ENCODE measurements at regions not wholly inside any gene's neighbourhood (a gene's known extent, or its start where the extent isn't known, plus 50 kb on each side); places are given as distances from the start of the nearest gene placed in this dataset.
"Not testable (repeated sequence)": the region's sequence is repeated elsewhere in the genome, so short reads cannot be mapped to it uniquely, and the experiment has no call there.

DNA sequence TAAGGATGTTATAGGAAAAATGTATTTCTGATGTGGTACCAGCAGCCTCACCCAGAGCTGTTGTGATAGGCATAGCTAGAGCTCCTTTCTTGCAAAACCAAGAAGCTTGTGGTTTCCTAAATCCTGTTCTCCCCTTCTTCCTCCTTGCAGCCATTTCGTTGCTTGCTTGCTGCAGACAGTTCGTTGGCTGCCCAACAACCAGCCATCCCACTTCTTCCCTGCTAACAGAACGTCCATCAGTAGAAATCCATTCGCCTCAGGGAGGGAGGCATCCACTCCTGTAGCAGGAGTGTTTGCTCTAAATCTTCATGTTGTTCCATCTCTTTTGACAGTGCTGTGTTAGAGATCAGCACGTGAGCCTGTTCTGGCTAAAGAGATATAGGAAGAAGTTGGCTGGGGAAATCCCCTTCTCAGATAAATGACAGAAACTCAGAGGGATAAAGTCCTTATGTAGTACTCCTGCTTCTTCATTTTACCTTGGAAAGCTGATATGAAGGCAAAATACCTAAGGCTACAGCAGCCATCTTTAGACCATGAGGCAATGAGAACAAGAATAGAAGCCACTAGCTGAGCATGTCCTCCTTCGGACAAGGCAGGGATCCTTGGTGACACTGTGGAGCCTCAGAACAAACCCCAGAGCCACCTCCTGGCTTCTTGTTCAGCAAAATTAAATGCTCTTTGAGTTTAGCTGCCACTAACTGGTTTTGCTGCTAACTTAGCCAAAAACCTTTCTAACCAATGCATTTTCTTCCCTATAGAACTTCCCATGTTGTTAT is 68.4 kb upstream of the RELL1 start:
- H3K36me3 Mint-ChIP-seq, result no peaks in the 10 kb centered on the region
- ATAC-seq (no peak), DNase-seq (ENCODE audit: low spot score) (no peak)
- H3K4me3 Mint-ChIP-seq, result no peak overlapping the region
- H3K27me3 Mint-ChIP-seq, result peaks cover 7 to 10% of the 10 kb centered on the region in 2 donors
- peaks cover 0 to 5% of the 10 kb centered on the region in 2 donors for H3K4me1 Mint-ChIP-seq (ENCODE audit: low read depth in 2 of 2)
- no peak overlapping the region for H3K27ac Mint-ChIP-seq
- H3K9me3 Mint-ChIP-seq, result no peaks in the 10 kb centered on the region

DNA sequence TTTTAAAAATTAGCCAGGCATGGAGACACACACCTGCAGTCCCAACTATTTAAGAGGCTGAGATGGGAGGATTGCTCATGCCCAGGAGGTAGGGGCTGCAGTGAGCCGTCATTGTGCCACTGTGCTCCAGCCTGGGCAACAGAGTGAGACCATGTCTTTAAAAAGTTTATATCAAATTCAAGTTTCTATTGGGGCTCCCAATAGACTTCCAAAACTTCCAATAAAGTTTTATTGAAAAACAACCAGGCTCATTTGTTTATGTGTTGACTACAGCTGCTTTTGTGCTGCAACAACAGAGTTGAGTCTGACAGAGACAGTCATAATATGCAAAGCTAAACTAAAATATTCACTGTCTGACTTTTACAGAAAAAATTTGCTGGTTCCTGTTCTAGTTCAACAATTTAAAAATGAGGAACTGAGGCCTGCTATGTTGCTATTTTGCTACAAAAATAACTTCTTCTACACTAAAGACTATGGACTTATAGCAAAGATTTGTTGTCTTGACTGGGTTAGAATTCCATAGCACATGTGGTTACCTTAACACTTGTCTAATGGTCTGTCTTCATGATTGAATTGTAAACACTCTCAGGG is 63.3 kb upstream of the RELL1 start:
- Mint-ChIP-seq H3K27ac (no peak overlapping the region), H3K9me3 (no peaks in the 10 kb centered on the region), H3K4me1 (ENCODE audit: low read depth in 2 of 2) (peaks cover 0 to 9% of the 10 kb centered on the region in 2 donors)

DNA sequence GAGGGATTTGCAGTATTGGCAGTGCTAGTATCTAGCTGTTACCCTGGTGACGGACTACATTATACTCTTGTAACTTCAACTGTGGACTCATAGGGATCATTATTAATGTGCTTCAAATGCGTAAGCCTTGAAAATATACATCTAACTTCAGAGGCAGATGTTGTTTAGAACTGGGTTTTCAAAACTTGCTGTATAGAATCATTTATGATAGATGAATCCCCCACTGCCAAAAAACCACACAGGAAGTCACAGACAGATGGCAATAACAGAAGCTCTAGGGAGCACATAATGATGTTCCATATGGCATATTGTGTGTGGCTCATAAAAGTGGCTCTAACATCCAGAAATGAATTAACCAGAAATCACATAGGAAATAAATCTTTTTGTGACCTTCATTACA is 62.3 kb upstream of the RELL1 start:
- peaks cover 0 to 5% of the 10 kb centered on the region in 2 donors for H3K4me1 Mint-ChIP-seq (ENCODE audit: low read depth in 2 of 2)
- peaks cover under 1 to 6% of the 10 kb centered on the region in 2 donors for H3K27me3 Mint-ChIP-seq
- DNase-seq (ENCODE audit: low spot score), result no peak
- no peak overlapping the region for H3K27ac Mint-ChIP-seq
- no peaks in the 10 kb centered on the region for H3K9me3 Mint-ChIP-seq
- no peak for ATAC-seq
- no peak overlapping the region for H3K4me3 Mint-ChIP-seq
- no peaks in the 10 kb centered on the region for H3K36me3 Mint-ChIP-seq

More for the DNA sequence above, 63.3 kb upstream of the RELL1 start:
- H3K36me3 Mint-ChIP-seq, result no peaks in the 10 kb centered on the region
- DNase-seq (ENCODE audit: low spot score) (no peak), ATAC-seq (no peak)
- peaks cover 6 to 10% of the 10 kb centered on the region in 2 donors for H3K27me3 Mint-ChIP-seq
- H3K4me3 Mint-ChIP-seq, result no peak overlapping the region

DNA sequence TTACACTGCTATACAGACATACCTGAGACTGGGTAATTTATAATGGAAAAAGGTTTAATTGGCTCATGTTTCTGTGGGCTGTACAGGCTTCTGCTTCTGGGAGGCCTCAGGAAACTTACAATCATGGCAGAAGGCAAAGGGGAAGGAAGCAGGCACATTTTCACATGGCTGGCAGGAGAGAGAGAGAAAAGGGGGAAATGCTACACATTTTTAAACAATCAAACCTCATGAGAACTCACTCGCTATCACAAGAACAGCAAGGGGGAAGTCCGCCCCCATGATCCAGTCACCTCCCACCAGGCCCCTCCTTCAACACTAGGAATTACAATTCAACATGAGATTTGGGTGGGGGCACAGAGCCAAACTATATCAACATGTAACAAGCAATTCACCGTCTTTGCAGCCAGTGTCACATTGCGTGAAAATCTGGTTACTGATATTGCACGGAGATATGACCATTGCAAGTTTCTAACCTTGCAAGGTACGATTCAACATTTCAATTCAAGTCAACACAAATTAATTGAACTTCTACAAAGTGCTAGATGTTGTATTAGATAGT is 61.7 kb upstream of the RELL1 start:
- H3K4me1 Mint-ChIP-seq (ENCODE audit: low read depth in 2 of 2), result peaks cover 0 to 7% of the 10 kb centered on the region in 2 donors
- ATAC-seq, result no peak
- H3K9me3 Mint-ChIP-seq, result no peaks in the 10 kb centered on the region
- H3K27me3 Mint-ChIP-seq, result peaks cover 7 to 10% of the 10 kb centered on the region in 2 donors
- no peak overlapping the region for H3K4me3 Mint-ChIP-seq
- H3K36me3 Mint-ChIP-seq, result no peaks in the 10 kb centered on the region
- no peak overlapping the region for H3K27ac Mint-ChIP-seq
- DNase-seq (ENCODE audit: low spot score), result no peak

DNA sequence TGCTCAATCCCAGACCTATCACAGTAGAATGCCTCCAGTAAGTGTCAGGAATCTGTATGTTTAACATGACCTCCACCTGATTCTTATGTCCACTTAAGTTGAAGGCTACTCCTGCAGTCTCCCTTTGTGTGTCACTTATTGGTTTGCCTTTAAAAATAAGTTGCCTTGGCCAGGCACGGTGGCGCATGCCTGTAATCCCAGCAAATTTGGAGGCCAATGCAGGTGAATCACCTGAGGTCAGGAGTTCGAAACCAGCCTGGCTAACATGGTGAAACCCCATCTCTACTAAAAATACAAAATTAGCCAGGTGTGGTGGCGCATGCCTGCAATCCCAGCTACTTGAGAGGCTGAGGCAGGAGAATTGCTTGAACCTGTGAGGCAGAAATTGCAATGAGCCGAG is 60.7 kb upstream of the RELL1 start:
- peak in 1 of 2 donors; percentile 63 for ATAC-seq
- not testable (repeated sequence) for H3K4me1 Mint-ChIP-seq (ENCODE audit: low read depth in 2 of 2); DNase-seq (ENCODE audit: low spot score); H3K27me3 Mint-ChIP-seq; H3K9me3 Mint-ChIP-seq; H3K27ac Mint-ChIP-seq; H3K36me3 Mint-ChIP-seq; H3K4me3 Mint-ChIP-seq

DNA sequence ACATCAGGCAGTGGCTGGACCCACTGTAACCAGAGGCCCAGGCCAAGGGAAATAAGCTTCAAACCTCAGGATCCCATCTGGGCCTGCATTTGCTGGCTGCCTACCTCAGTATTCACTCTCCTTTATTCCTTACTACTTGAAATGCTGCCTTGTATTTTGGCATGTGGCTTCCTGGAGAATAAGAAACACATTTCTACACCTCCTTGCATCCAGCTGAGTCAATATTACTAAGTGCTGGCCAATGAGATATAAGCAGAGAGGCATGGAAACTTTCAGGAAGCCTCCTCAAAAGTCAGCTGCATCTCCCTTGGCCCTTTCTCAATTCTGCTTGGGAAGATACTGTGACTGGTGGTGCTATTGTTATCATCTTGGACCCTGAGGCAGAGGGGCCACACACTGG is 59.8 kb upstream of the RELL1 start:
- H3K4me3 Mint-ChIP-seq, result no peak overlapping the region
- peaks cover 8 to 9% of the 10 kb centered on the region in 2 donors for H3K27me3 Mint-ChIP-seq
- ATAC-seq (no peak), DNase-seq (ENCODE audit: low spot score) (no peak)
- no peak overlapping the region for H3K27ac Mint-ChIP-seq
- no peaks in the 10 kb centered on the region for H3K36me3 Mint-ChIP-seq
- H3K9me3 Mint-ChIP-seq, result no peaks in the 10 kb centered on the region
- H3K4me1 Mint-ChIP-seq (ENCODE audit: low read depth in 2 of 2), result peaks cover 0 to 7% of the 10 kb centered on the region in 2 donors

DNA sequence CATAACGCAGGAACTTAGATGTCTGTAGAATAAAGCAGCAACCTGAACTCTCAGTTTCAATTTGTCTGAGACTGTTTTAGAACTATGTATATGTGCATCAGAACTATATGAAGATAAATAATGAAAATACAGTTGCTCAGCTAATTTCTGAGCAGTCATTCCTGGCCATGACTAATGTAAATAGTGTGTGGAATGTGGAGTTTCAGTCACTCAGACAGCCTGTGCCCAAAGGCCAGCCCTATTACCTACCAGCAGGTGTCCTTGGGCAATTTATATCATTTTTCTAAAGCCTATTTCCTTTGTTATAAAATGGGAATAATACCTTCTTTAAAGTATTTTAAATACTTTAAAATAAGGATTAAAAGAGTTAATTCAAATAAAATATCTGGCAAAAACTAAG is 56.0 kb upstream of the RELL1 start:
- H3K9me3 Mint-ChIP-seq, result no peaks in the 10 kb centered on the region
- H3K4me1 Mint-ChIP-seq (ENCODE audit: low read depth in 2 of 2), result peaks cover 0 to 2% of the 10 kb centered on the region in 2 donors
- ATAC-seq (no peak), DNase-seq (ENCODE audit: low spot score) (no peak)
- H3K4me3 Mint-ChIP-seq, result no peak overlapping the region
- no peak overlapping the region for H3K27ac Mint-ChIP-seq
- H3K27me3 Mint-ChIP-seq, result peaks cover 8 to 9% of the 10 kb centered on the region in 2 donors
- H3K36me3 Mint-ChIP-seq, result no peaks in the 10 kb centered on the region

DNA sequence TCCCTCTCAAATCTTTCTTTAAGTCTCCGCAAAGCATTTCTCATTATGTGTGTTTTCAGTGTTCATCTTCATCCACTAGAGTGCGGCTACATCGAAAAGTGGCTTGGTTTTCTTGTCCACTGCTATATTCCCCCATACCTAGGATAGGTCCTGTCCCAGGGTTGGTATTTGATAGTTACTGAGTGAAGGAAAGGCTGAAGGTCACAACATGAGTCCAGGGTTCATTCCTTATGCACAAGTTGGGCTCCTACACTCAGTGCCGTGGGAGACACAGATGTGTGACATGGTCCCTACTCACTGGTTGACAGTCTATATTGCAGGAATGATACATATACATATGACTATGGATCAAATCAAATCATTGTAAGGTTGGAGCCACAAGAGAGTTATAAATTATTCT is 55.4 kb upstream of the RELL1 start:
- Mint-ChIP-seq H3K27ac (no peak overlapping the region), H3K4me3 (no peak overlapping the region), H3K9me3 (no peaks in the 10 kb centered on the region), H3K27me3 (peaks cover 8 to 9% of the 10 kb centered on the region in 2 donors), H3K4me1 (ENCODE audit: low read depth in 2 of 2) (peaks cover 0 to 2% of the 10 kb centered on the region in 2 donors), H3K36me3 (no peaks in the 10 kb centered on the region)
- DNase-seq (ENCODE audit: low spot score) (no peak), ATAC-seq (no peak)

DNA sequence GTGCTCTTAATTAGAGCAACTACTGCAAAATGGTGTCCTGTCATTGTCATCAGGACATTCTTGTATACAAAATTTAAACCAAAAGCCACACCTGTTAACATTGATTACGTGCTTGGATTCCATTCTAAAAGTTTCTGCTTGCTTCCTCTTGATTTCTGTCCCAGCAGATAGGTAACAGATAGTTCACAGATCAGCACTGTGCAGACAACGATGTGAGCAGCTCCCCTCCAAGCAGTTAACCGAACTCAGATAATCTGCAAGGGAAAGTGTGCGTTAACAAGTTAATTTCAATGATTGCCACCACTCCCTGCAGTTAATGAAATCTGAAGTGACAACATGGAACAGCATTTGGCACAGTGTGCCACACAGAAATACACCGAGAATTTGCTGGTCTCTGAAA is 54.4 kb upstream of the RELL1 start:
- no peak for ATAC-seq
- no peak overlapping the region for H3K4me3 Mint-ChIP-seq
- H3K4me1 Mint-ChIP-seq (ENCODE audit: low read depth in 2 of 2), result peaks cover 0 to 2% of the 10 kb centered on the region in 2 donors
- no peaks in the 10 kb centered on the region for H3K9me3 Mint-ChIP-seq
- H3K27ac Mint-ChIP-seq, result no peak overlapping the region
- no peaks in the 10 kb centered on the region for H3K36me3 Mint-ChIP-seq
- DNase-seq (ENCODE audit: low spot score), result no peak
- H3K27me3 Mint-ChIP-seq, result peaks cover 8 to 9% of the 10 kb centered on the region in 2 donors

DNA sequence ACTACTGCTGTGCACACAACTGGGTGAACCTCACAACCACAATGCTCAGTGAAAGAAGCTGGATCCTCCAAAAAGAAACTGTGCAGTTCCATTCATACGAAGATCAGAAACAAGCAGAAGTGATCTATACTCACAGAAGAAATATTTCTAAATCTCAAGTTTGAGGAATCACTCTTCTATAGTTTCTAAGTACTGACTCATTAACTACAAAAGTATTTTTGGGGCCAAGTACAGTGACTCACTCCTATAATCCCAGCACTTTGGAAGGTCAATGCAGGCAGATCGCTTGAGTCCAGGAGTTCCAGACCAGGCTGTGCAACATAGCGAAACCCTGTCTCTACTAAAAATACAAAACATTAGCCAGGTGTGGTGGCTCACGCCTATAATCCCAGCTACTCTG is 51.3 kb upstream of the RELL1 start:
- H3K4me1 Mint-ChIP-seq (ENCODE audit: low read depth in 2 of 2), result no peaks in the 10 kb centered on the region
- H3K36me3 Mint-ChIP-seq, result no peaks in the 10 kb centered on the region
- ATAC-seq (no peak), DNase-seq (ENCODE audit: low spot score) (no peak)
- H3K4me3 Mint-ChIP-seq, result no peak overlapping the region
- H3K27me3 Mint-ChIP-seq, result peaks cover 0 to 3% of the 10 kb centered on the region in 2 donors
- H3K27ac Mint-ChIP-seq, result no peak overlapping the region
- H3K9me3 Mint-ChIP-seq, result no peaks in the 10 kb centered on the region
